ENCODE measurements at regions not wholly inside any gene's neighbourhood (a gene's known extent, or its start where the extent isn't known, plus 50 kb on each side); places are given as distances from the start of the nearest gene placed in this dataset.

GRCh38 chr2:205860181-205860580 lies 177.9 kb downstream of the NRP2 start:
- Histone ChIP-seq H2AFZ (ENCODE audit: low read depth) (no peak overlapping the region), H3K27ac (no peak overlapping the region), H3K9ac (no peak overlapping the region), H3K4me1 (ENCODE audit: low read depth, poor library complexity, severe bottlenecking) (no peaks in the 10 kb centered on the region), H3K36me3 (ENCODE audit: insufficient read depth) (no peaks in the 10 kb centered on the region), H3K27me3 (ENCODE audit: insufficient read depth, low read depth) (no peaks in the 10 kb centered on the region), H4K20me1 (ENCODE audit: insufficient read depth) (no peaks in the 10 kb centered on the region), H3K4me3 (IDR thresholded peaks at IDR 0.05; ENCODE audit: insufficient read depth, low read depth, low read length) (no peak overlapping the region), H3K4me2 (no peak overlapping the region), H3K79me2 (ENCODE audit: insufficient read depth, low read depth) (no peaks in the 10 kb centered on the region)
- no peak for TF ChIP-seq CTCF (conservative IDR thresholded peaks at IDR 0.05; ENCODE audit: low read depth, low read length)

GRCh38 chr2:205858881-205859441 lies 176.7 kb downstream of the NRP2 start:
- no peak for TF ChIP-seq CTCF (conservative IDR thresholded peaks at IDR 0.05; ENCODE audit: low read depth, low read length)
- Histone ChIP-seq H3K27ac (no peak overlapping the region), H3K4me2 (no peak overlapping the region), H3K4me1 (ENCODE audit: low read depth, poor library complexity, severe bottlenecking) (no peaks in the 10 kb centered on the region), H3K79me2 (ENCODE audit: insufficient read depth, low read depth) (no peaks in the 10 kb centered on the region), H4K20me1 (ENCODE audit: insufficient read depth) (no peaks in the 10 kb centered on the region), H3K4me3 (IDR thresholded peaks at IDR 0.05; ENCODE audit: insufficient read depth, low read depth, low read length) (no peak overlapping the region), H3K27me3 (ENCODE audit: insufficient read depth, low read depth) (no peaks in the 10 kb centered on the region), H2AFZ (ENCODE audit: low read depth) (no peak overlapping the region), H3K9ac (no peak overlapping the region), H3K36me3 (ENCODE audit: insufficient read depth) (no peaks in the 10 kb centered on the region)

GRCh38 chr2:205858275-205858674 lies 176.0 kb downstream of the NRP2 start:
- Histone ChIP-seq H3K36me3 (ENCODE audit: insufficient read depth) (no peaks in the 10 kb centered on the region), H2AFZ (ENCODE audit: low read depth) (no peak overlapping the region), H3K4me3 (IDR thresholded peaks at IDR 0.05; ENCODE audit: insufficient read depth, low read depth, low read length) (no peak overlapping the region), H3K4me1 (ENCODE audit: low read depth, poor library complexity, severe bottlenecking) (no peaks in the 10 kb centered on the region), H3K4me2 (no peak overlapping the region), H3K9ac (no peak overlapping the region), H3K27me3 (ENCODE audit: insufficient read depth, low read depth) (no peaks in the 10 kb centered on the region), H4K20me1 (ENCODE audit: insufficient read depth) (no peaks in the 10 kb centered on the region), H3K79me2 (ENCODE audit: insufficient read depth, low read depth) (no peaks in the 10 kb centered on the region), H3K27ac (no peak overlapping the region)
- no peak for TF ChIP-seq CTCF (conservative IDR thresholded peaks at IDR 0.05; ENCODE audit: low read depth, low read length)

- no peaks in the 10 kb centered on the region for H3K4me1 ChIP-seq (ENCODE audit: low read depth, poor library complexity, severe bottlenecking)
- no peaks in the 10 kb centered on the region for H3K36me3 ChIP-seq (ENCODE audit: insufficient read depth)
- no peak overlapping the region for H3K4me2 ChIP-seq
- H3K9ac ChIP-seq = no peak overlapping the region
- H4K20me1 ChIP-seq (ENCODE audit: insufficient read depth) = no peaks in the 10 kb centered on the region
- TF ChIP-seq CTCF (conservative IDR thresholded peaks at IDR 0.05; ENCODE audit: low read depth, low read length) = no peak
- no peak overlapping the region for H2AFZ ChIP-seq (ENCODE audit: low read depth)
- no peak overlapping the region for H3K4me3 ChIP-seq (IDR thresholded peaks at IDR 0.05; ENCODE audit: insufficient read depth, low read depth, low read length)
- H3K27ac ChIP-seq = no peak overlapping the region
- H3K79me2 ChIP-seq (ENCODE audit: insufficient read depth, low read depth) = no peaks in the 10 kb centered on the region
- no peaks in the 10 kb centered on the region for H3K27me3 ChIP-seq (ENCODE audit: insufficient read depth, low read depth)
Observed at GRCh38 chr2:205857520-205858237, 175.4 kb downstream of the NRP2 start.

Measured in KMS-11 (cell line).